ENCODE measurements at regions not wholly inside any gene's neighbourhood (a gene's known extent, or its start where the extent isn't known, plus 50 kb on each side); places are given as distances from the start of the nearest gene placed in this dataset.

DNA sequence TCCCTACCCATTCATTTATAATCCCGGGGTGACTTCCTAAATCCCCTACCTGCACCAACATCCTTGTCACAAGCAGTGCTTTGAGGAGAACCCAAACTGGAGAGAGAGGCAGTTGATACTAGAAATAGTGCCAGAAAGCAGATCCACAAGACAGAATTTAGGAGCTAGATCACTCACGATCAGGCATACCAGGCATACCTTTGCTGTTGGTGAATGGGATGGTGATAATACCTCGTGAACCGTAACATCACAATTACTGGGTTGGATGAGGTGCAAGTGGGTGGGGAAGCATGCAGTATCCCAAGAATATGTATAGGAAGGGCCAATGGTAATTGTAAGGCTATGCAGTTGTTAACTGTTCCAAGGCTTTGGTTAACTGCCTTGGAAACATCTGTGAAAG, 129.3 kb downstream of the TMA16 start:
- no peak overlapping the region for H3K4me3 ChIP-seq (ENCODE audit: low read depth, low read length)
- ChIA-PET CTCF (no interaction called here), POLR2A (no interaction called here)
- TF ChIP-seq CTCF (IDR thresholded peaks at IDR 0.05; ENCODE audit: insufficient read depth, low read length, missing control alignments): no peak
- no peak for DNase-seq (ENCODE audit: low read depth, low spot score)

- CTCF ChIA-PET: no interaction called here
- H3K4me3 ChIP-seq (ENCODE audit: low read depth, low read length): no peak overlapping the region
- POLR2A ChIA-PET: no interaction called here
- no peak for DNase-seq (ENCODE audit: low read depth, low spot score)
- TF ChIP-seq CTCF (IDR thresholded peaks at IDR 0.05; ENCODE audit: insufficient read depth, low read length, missing control alignments): no peak
Observed at GRCh38 chr4:163624727-163625126, 130.2 kb downstream of the TMA16 start.

DNA sequence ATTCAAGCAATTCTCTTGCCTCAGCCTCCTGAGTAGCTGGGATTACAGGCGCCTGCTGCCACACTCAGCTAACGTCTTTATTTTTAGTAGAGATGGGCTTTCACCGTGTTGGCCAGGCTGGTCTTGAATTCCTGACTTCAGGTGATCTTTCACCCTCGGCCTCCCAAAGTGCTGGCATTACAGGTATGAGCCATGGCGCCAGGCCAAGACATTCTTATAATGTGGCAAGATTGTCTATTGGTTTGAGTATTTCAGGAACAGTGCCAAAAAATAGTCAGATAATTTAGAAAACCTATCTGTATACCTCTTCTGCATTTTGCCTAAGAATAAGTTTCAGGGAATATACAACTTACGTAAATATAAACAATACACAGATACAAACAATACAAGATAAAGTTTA, 136.8 kb downstream of the TMA16 start:
- H3K4me3 ChIP-seq (ENCODE audit: low read depth, low read length): no peak overlapping the region
- no peak for TF ChIP-seq CTCF (IDR thresholded peaks at IDR 0.05; ENCODE audit: insufficient read depth, low read length, missing control alignments)
- no peak for DNase-seq (ENCODE audit: low read depth, low spot score)
- ChIA-PET CTCF (no interaction called here), POLR2A (no interaction called here)

GRCh38 chr4:163638909-163639308, 144.4 kb downstream of the TMA16 start:
- no peak for TF ChIP-seq CTCF (IDR thresholded peaks at IDR 0.05; ENCODE audit: insufficient read depth, low read length, missing control alignments)
- H3K4me3 ChIP-seq (ENCODE audit: low read depth, low read length): no peak overlapping the region
- no peak for DNase-seq (ENCODE audit: low read depth, low spot score)
- ChIA-PET CTCF (no interaction called here), POLR2A (no interaction called here)

DNA sequence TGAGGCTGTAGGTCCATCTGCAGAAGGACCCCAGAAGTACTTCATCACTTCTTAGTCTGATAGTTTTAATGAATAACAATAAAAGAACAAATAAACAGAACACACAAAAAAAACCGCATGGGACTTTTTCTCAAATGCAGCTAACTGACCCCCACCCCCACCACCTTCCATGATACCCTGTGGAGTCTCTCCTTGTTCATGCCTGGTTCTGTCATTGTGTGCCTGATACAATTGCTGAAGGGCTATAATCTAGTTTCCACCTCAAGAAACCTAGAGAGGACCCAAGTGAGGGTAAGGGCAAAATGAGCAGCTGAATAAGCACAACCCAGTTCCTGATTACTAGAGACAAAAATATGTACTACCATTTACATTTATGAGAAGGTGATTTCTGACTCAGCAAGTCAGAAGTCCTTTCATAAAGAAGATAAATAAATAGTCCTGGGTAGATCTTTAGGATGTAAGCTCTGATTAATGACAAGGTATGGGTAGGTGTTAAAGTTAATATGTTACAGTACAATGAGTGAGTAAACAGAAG, 155.1 kb downstream of the TMA16 start:
- ChIA-PET CTCF (no interaction called here), POLR2A (no interaction called here)
- no peak overlapping the region for H3K4me3 ChIP-seq (ENCODE audit: low read depth, low read length)
- no peak for TF ChIP-seq CTCF (IDR thresholded peaks at IDR 0.05; ENCODE audit: insufficient read depth, low read length, missing control alignments)
- DNase-seq (ENCODE audit: low read depth, low spot score): no peak

DNA sequence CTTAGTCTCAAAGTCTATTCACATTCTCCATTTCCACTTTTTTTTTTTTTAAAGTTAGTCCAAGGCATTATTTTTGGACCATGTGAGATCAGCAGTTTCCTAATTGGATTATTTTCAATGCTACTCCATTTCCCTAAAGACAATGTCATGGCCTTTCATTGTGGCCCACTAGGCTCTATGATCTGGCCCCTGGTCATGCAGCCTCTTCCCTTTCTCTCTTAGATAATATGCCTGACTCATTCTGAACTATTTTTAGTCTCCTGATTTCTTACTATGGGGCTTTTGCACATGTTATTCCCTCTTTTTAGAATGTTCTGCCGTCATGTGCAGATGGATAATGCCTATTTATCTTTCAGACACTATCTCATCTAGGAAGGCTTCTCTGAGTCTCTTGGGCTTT, 157.3 kb downstream of the TMA16 start:
- DNase-seq (ENCODE audit: low read depth, low spot score): no peak
- POLR2A ChIA-PET: no interaction called here
- CTCF ChIA-PET: no interaction called here
- no peak overlapping the region for H3K4me3 ChIP-seq (ENCODE audit: low read depth, low read length)
- TF ChIP-seq CTCF (IDR thresholded peaks at IDR 0.05; ENCODE audit: insufficient read depth, low read length, missing control alignments): no peak

Data from AG04449 (cell line).